K562 (cell line): ENCODE measurements at regions not wholly inside any gene's neighbourhood (a gene's known extent, or its start where the extent isn't known, plus 50 kb on each side); places are given as distances from the start of the nearest gene placed in this dataset.

Source experiments
- BHLHE40 ChIP-seq: IDR thresholded peaks from 2 replicates; pipeline ENCODE4 v1.6.1; 2011; ENCODE audit warnings: low read length, improper control_type of control experiment
- CHD4 ChIP-seq: fragments of 200-600 bp; sonication (generic); IDR thresholded peaks from 3 replicates; pipeline ENCODE4 v1.6.1; 2012; ENCODE audit warnings: low read depth, mild to moderate bottlenecking, mixed read lengths, low read length, inconsistent platforms; ENCODE audit not compliant: insufficient read depth, insufficient replicate concordance, poor library complexity, severe bottlenecking
- EZH2 ChIP-seq: IDR thresholded peaks from 2 replicates; pipeline ENCODE4 v1.6.1; 2012; ENCODE audit warnings: low read depth, mild to moderate bottlenecking, inconsistent platforms, low read length, borderline replicate concordance
- LEF1 ChIP-seq: fragments of 450-650 bp; IDR thresholded peaks from 2 replicates; pipeline ENCODE4 v1.6.1; 2016; ENCODE audit warnings: mild to moderate bottlenecking
- MLLT1 ChIP-seq, 2 experiments: fragments of 450-650 bp; IDR thresholded peaks; 2 replicates each; pipeline ENCODE4 v1.6.1; 2016
- NFIC ChIP-seq: fragments of 450-650 bp; IDR thresholded peaks from 2 replicates; pipeline ENCODE4 v1.6.1; 2017; ENCODE audit warnings: mild to moderate bottlenecking, inconsistent platforms
- NFYB ChIP-seq: IDR thresholded peaks from 2 replicates; pipeline ENCODE4 v1.6.1; 2011; ENCODE audit warnings: mild to moderate bottlenecking, moderate library complexity; ENCODE audit not compliant: insufficient read length; ENCODE audit errors: extremely low read depth
- POLR2A ChIP-seq: fragments of 450-650 bp; conservative IDR thresholded peaks from 2 replicates; pipeline ENCODE4 v1.6.1; 2016
- RBM39 ChIP-seq: fragments of 200-400 bp; formaldehyde crosslinking; optimal IDR thresholded peaks from 2 replicates; pipeline ENCODE3; 2018; ENCODE audit warnings: low read depth, low read length
- SREBF1 ChIP-seq: fragments of 150-350 bp; IDR thresholded peaks from 2 replicates; pipeline ENCODE4 v1.6.1; 2014; ENCODE audit warnings: antibody characterized with exemption, low read depth, low read length, borderline replicate concordance
- ZFP91 ChIP-seq: sonication (generic); formaldehyde crosslinking; IDR thresholded peaks from 2 replicates; pipeline ENCODE4 v1.8.0; 2022; ENCODE audit warnings: mild to moderate bottlenecking, missing genetic modification reagents
- TF ChIP-seq, protein P1 (sequence below): fragments of 250-450 bp; sonication (Bioruptor Pico); IDR thresholded peaks from 2 replicates; pipeline ENCODE4 v1.5.0; 2020; ENCODE audit warnings: mild to moderate bottlenecking, borderline replicate concordance
- TF ChIP-seq, protein P2 (sequence below), 2 experiments: fragments of 450-650 bp in 1 of 2; sonication (generic) in 1 of 2; formaldehyde crosslinking in 1 of 2; IDR thresholded peaks in 1 of 2; conservative IDR thresholded peaks in 1 of 2; 2 replicates each; pipeline versions ENCODE4 v1.6.1 to v1.8.1; 2016 to 2023; ENCODE audit warnings: mild to moderate bottlenecking in 2 of 2, moderate library complexity in 2 of 2, inconsistent platforms in 1 of 2, missing genetic modification reagents in 1 of 2

DNA sequence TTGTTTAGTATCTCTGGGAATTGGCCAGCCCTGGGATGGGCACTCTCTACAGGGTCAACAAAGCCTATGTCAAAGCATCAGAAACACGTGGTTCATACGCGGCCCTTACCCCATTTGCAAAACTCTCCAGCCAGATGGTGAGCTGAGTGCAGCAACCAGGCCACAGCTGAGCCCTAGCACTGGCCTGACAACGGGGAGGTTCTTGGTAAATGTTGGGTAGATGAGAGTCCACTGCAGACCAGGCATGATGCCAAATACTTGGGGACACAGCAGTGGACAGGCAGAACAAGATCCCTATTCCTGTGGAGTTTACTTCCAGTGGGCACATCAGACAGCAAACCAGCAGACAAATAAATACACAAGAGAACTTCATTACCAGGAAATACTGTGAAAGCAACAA lies 172.1 kb upstream of the SYT13 start:
- no peak for TF ChIP-seq EZH2
- no peak for TF ChIP-seq ZFP91 (CRISPR knock-in tag)
- no peak for TF ChIP-seq NFYB
- no peak for TF ChIP-seq BHLHE40
- no peak for TF ChIP-seq NFIC
- no peak for TF ChIP-seq LEF1
- TF ChIP-seq MLLT1 (IDR thresholded peaks at IDR 0.05), result no peak
- TF ChIP-seq, protein P1, sequence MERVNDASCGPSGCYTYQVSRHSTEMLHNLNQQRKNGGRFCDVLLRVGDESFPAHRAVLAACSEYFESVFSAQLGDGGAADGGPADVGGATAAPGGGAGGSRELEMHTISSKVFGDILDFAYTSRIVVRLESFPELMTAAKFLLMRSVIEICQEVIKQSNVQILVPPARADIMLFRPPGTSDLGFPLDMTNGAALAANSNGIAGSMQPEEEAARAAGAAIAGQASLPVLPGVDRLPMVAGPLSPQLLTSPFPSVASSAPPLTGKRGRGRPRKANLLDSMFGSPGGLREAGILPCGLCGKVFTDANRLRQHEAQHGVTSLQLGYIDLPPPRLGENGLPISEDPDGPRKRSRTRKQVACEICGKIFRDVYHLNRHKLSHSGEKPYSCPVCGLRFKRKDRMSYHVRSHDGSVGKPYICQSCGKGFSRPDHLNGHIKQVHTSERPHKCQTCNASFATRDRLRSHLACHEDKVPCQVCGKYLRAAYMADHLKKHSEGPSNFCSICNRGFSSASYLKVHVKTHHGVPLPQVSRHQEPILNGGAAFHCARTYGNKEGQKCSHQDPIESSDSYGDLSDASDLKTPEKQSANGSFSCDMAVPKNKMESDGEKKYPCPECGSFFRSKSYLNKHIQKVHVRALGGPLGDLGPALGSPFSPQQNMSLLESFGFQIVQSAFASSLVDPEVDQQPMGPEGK (CRISPR knock-in tag), result no peak
- no peak for TF ChIP-seq CHD4
- TF ChIP-seq, protein P2, sequence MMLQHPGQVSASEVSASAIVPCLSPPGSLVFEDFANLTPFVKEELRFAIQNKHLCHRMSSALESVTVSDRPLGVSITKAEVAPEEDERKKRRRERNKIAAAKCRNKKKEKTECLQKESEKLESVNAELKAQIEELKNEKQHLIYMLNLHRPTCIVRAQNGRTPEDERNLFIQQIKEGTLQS (IDR thresholded peaks at IDR 0.05), result no peak
- TF ChIP-seq, protein P2 (CRISPR knock-in tag; conservative IDR thresholded peaks at IDR 0.05), result no peak
- no peak for TF ChIP-seq POLR2A
- no peak for TF ChIP-seq SREBF1
- no peak for TF ChIP-seq RBM39
